ENCODE measurements at regions not wholly inside any gene's neighbourhood (a gene's known extent, or its start where the extent isn't known, plus 50 kb on each side); places are given as distances from the start of the nearest gene placed in this dataset.

DNA sequence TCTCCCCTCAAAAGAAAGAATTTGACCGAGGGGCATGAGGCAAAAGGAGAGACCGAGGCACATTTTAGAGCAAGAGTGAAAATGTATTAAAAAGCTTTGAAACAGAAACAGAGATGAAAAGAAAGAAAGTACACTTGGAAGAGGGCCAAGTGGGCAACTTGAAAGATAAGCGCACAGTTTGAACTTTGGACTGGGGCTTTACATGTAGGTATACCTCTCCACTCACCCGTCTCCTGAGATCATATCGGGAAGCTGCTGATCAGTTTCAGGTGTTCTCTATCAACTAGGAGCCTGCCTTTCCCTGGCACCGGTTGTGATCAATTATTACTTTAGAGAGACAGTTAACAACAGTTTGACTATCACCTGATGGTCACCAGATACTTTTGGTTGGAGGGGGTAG is 2666.5 kb downstream of the ARAP2 start:
- TF ChIP-seq, protein P1, sequence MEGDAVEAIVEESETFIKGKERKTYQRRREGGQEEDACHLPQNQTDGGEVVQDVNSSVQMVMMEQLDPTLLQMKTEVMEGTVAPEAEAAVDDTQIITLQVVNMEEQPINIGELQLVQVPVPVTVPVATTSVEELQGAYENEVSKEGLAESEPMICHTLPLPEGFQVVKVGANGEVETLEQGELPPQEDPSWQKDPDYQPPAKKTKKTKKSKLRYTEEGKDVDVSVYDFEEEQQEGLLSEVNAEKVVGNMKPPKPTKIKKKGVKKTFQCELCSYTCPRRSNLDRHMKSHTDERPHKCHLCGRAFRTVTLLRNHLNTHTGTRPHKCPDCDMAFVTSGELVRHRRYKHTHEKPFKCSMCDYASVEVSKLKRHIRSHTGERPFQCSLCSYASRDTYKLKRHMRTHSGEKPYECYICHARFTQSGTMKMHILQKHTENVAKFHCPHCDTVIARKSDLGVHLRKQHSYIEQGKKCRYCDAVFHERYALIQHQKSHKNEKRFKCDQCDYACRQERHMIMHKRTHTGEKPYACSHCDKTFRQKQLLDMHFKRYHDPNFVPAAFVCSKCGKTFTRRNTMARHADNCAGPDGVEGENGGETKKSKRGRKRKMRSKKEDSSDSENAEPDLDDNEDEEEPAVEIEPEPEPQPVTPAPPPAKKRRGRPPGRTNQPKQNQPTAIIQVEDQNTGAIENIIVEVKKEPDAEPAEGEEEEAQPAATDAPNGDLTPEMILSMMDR (IDR thresholded peaks at IDR 0.05), result no peak
- no peaks in the 10 kb centered on the region for H3K36me3 ChIP-seq (ENCODE audit: insufficient read depth, low read length)
- DNase-seq (no peak), ATAC-seq (ENCODE audit: poor library complexity) (no peak)
- Mint-ChIP-seq H3K36me3 (ENCODE audit: low read depth) (no peaks in the 10 kb centered on the region), H3K9me3 (peaks cover 7% of the 10 kb centered on the region), H3K27me3 (no peaks in the 10 kb centered on the region), H3K4me1 (ENCODE audit: low read depth) (no peaks in the 10 kb centered on the region), H3K4me3 (no peak overlapping the region), H3K27ac (no peak overlapping the region)
- no peak overlapping the region for H3K27ac ChIP-seq (ENCODE audit: low read depth in 1 of 2, low read length in 2 of 2)
- ChIA-PET POLR2A (no interaction called here), CTCF (no interaction called here)
- H3K4me1 ChIP-seq (ENCODE audit: insufficient read depth, low read length), result no peaks in the 10 kb centered on the region
- intact Hi-C loops (cut with DNase I, micrococcal nuclease), result no loop called here
- no peaks in the 10 kb centered on the region for H3K27me3 ChIP-seq (ENCODE audit: control insufficient read depth in 1 of 2, insufficient read depth in 2 of 2, low read length in 2 of 2)
- peaks cover 9 to 14% of the 10 kb centered on the region in 2 experiments for H3K9me3 ChIP-seq (ENCODE audit: control insufficient read depth in 1 of 2, insufficient read depth in 1 of 2, low read length in 2 of 2)
- H3K4me3 ChIP-seq (ENCODE audit: low read length), result no peak overlapping the region

GRCh38 chr4:33579951-33580350 is 2664.4 kb downstream of the ARAP2 start:
- Histone ChIP-seq H3K36me3 (ENCODE audit: insufficient read depth, low read length) (no peaks in the 10 kb centered on the region), H3K4me1 (ENCODE audit: insufficient read depth, low read length) (no peaks in the 10 kb centered on the region), H3K27me3 (ENCODE audit: control insufficient read depth in 1 of 2, insufficient read depth in 2 of 2, low read length in 2 of 2) (no peaks in the 10 kb centered on the region), H3K4me3 (ENCODE audit: low read length) (no peak overlapping the region), H3K9me3 (ENCODE audit: control insufficient read depth in 1 of 2, insufficient read depth in 1 of 2, low read length in 2 of 2) (peaks cover 9 to 14% of the 10 kb centered on the region in 2 experiments), H3K27ac (ENCODE audit: low read depth in 1 of 2, low read length in 2 of 2) (no peak overlapping the region)
- H3K36me3 Mint-ChIP-seq (ENCODE audit: low read depth), result no peaks in the 10 kb centered on the region
- no peak for ATAC-seq (ENCODE audit: poor library complexity)
- peaks cover 3% of the 10 kb centered on the region for H3K9me3 Mint-ChIP-seq
- no peaks in the 10 kb centered on the region for H3K4me1 Mint-ChIP-seq (ENCODE audit: low read depth)
- intact Hi-C loops (cut with DNase I, micrococcal nuclease), result no loop called here
- CTCF ChIA-PET, result no interaction called here
- DNase-seq, result no peak
- TF ChIP-seq, protein P1 (IDR thresholded peaks at IDR 0.05), result no peak
- H3K27me3 Mint-ChIP-seq, result no peaks in the 10 kb centered on the region
- POLR2A ChIA-PET, result no interaction called here
- H3K4me3 Mint-ChIP-seq, result no peak overlapping the region
- H3K27ac Mint-ChIP-seq, result no peak overlapping the region

DNA sequence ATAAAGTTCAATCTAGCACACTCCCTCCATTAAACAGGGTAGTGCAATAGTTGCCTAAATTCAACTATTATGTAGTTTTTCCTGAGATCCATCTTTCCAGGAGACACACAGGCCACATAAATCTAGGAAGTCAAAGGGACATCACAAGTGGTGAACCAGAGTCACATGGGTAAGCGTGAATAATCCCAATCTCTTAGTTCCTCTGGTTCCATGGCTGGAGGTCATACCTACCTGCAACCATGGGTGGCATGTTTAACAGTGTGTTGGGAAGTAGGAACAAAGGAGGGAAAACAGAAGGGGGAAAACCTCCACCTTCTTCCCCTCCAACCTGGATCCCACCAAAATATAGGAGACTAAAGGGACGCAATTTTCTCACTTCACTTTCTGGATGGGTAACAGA is 2651.6 kb downstream of the ARAP2 start:
- Mint-ChIP-seq H3K4me3 (no peak overlapping the region), H3K9me3 (peaks cover 22% of the 10 kb centered on the region), H3K36me3 (ENCODE audit: low read depth) (no peaks in the 10 kb centered on the region), H3K27me3 (no peaks in the 10 kb centered on the region), H3K4me1 (ENCODE audit: low read depth) (no peaks in the 10 kb centered on the region), H3K27ac (no peak overlapping the region)
- no peaks in the 10 kb centered on the region for H3K4me1 ChIP-seq (ENCODE audit: insufficient read depth, low read length)
- TF ChIP-seq, protein P1 (IDR thresholded peaks at IDR 0.05), result no peak
- H3K27ac ChIP-seq (ENCODE audit: low read depth in 1 of 2, low read length in 2 of 2), result no peak overlapping the region
- H3K9me3 ChIP-seq (ENCODE audit: control insufficient read depth in 1 of 2, insufficient read depth in 1 of 2, low read length in 2 of 2), result peaks cover 0 to 20% of the 10 kb centered on the region in 2 experiments
- H3K27me3 ChIP-seq (ENCODE audit: control insufficient read depth in 1 of 2, insufficient read depth in 2 of 2, low read length in 2 of 2), result no peaks in the 10 kb centered on the region
- CTCF ChIA-PET, result no interaction called here
- POLR2A ChIA-PET, result no interaction called here
- H3K4me3 ChIP-seq (ENCODE audit: low read length), result no peak overlapping the region
- H3K36me3 ChIP-seq (ENCODE audit: insufficient read depth, low read length), result no peaks in the 10 kb centered on the region
- no peak for DNase-seq
- ATAC-seq (ENCODE audit: poor library complexity), result no peak
- intact Hi-C loops (cut with DNase I, micrococcal nuclease), result no loop called here
